K562 (cell line): ENCODE measurements at regions not wholly inside any gene's neighbourhood (a gene's known extent, or its start where the extent isn't known, plus 50 kb on each side); places are given as distances from the start of the nearest gene placed in this dataset.
"Not testable (repeated sequence)": the region's sequence is repeated elsewhere in the genome, so short reads cannot be mapped to it uniquely, and the experiment has no call there.

ENCODE experiments used
- ATAC-seq: fragments of 200-7000 bp; cut with Tn5 transposase; 3 replicates; pipeline ENCODE4 v1.9.1; 2020; ENCODE audit warnings: moderate library complexity
- BruUV-seq: library from RNA; stranded (reverse); fragments of 400-500 nt; replicated peaks from 2 replicates; lab custom pipeline; 2021; lab: Mats Ljungman, UMichigan
- CTCF ChIA-PET: fragments of 300-600 bp; formaldehyde crosslinking; extraction: SDS; loops from one replicate; lab custom pipeline; 2021; ENCODE audit warnings: low intra/inter-chr PET ratio; lab: Yijun Ruan, JAX
- POLR2A ChIA-PET: fragments of 300-600, 350-650 bp; sonication (Branson Sonifier 250); formaldehyde crosslinking; extraction: SDS; loops from one replicate; lab custom pipeline; 2021; ENCODE audit warnings: antibody characterized with exemption, inconsistent platforms; lab: Yijun Ruan, JAX
- DNase-seq, 4 experiments: peaks; one replicate each; pipeline versions ENCODE4 v3.0.0 to v3.0.0-alpha.2; 2011 to 2018; ENCODE audit warnings: low spot score in 3 of 4, mixed read lengths in 3 of 4; ENCODE audit errors: extremely low read depth in 1 of 4
- FAIRE-seq: peaks from 2 replicates; lab custom pipeline; 2011; peaks lifted over from hg19 to GRCh38; lab: Jason Lieb, UNC
- H2AFZ ChIP-seq: 2 replicates; pipeline ENCODE4 v1.6.0; 2011; ENCODE audit warnings: low read depth, low read length, control low read depth, inconsistent platforms
- H3K27ac ChIP-seq: fragments of 200-600 bp; 3 replicates; pipeline ENCODE4 v1.8.0; 2011; ENCODE audit warnings: low read depth, mild to moderate bottlenecking, control low read depth, inconsistent platforms, low read length, moderate library complexity, mixed read lengths; ENCODE audit errors: extremely low read depth
- H3K27me3 ChIP-seq, 2 experiments: fragments of 300-600 bp in 1 of 2; 2 replicates in 1 of 2; 3 replicates in 1 of 2; pipeline versions ENCODE4 v1.6.0 to v1.8.0; 2011; ENCODE audit warnings: inconsistent platforms in 2 of 2, low read length in 2 of 2, mild to moderate bottlenecking in 1 of 2, mixed read lengths in 1 of 2, moderate library complexity in 1 of 2; ENCODE audit not compliant: control insufficient read depth in 2 of 2, insufficient read depth in 2 of 2
- H3K36me3 ChIP-seq: fragments of 300-600 bp; 3 replicates; pipeline ENCODE4 v1.8.0; 2011; ENCODE audit warnings: mild to moderate bottlenecking, low read length, inconsistent platforms; ENCODE audit not compliant: control insufficient read depth, insufficient read depth
- H3K4me1 ChIP-seq, 2 experiments: fragments of 200-600 bp in 1 of 2; replicated peaks in 1 of 2; 2 replicates in 1 of 2; 3 replicates in 1 of 2; pipeline versions ENCODE4 v1.5.1 to v1.8.0; 2011; ENCODE audit warnings: inconsistent platforms in 2 of 2, low read length in 2 of 2, mild to moderate bottlenecking in 1 of 2, mixed read lengths in 1 of 2, moderate library complexity in 1 of 2; ENCODE audit not compliant: control insufficient read depth in 2 of 2, insufficient read depth in 2 of 2
- H3K4me2 ChIP-seq: 2 replicates; pipeline ENCODE4 v1.6.1; 2011; ENCODE audit warnings: low read length, control low read depth, inconsistent platforms, mixed read lengths; ENCODE audit not compliant: insufficient read depth
- H3K4me3 ChIP-seq: fragments of 200-600 bp; sonication (generic), shearing (Covaris generic); 2 replicates; pipeline ENCODE4 v1.5.1; 2016; ENCODE audit warnings: control low read depth, inconsistent platforms
- H3K79me2 ChIP-seq: fragments of 200-600 bp; 3 replicates; pipeline ENCODE4 v1.8.0; 2011; ENCODE audit warnings: low read length, inconsistent platforms; ENCODE audit not compliant: control insufficient read depth, insufficient read depth
- H3K9ac ChIP-seq, 2 experiments: 2 replicates each; pipeline versions ENCODE4 v1.6.0 to v1.6.1; 2011; ENCODE audit warnings: low read depth in 2 of 2, low read length in 2 of 2, control low read depth in 1 of 2, inconsistent platforms in 1 of 2, mild to moderate bottlenecking in 1 of 2, mixed read lengths in 1 of 2; ENCODE audit not compliant: insufficient read depth in 1 of 2
- H3K9me1 ChIP-seq: one replicate; pipeline ENCODE4 v1.6.0; 2011; ENCODE audit warnings: inconsistent platforms, mild to moderate bottlenecking, low read length, moderate library complexity; ENCODE audit not compliant: control insufficient read depth, insufficient read depth
- H3K9me3 ChIP-seq: replicated peaks from 2 replicates; pipeline ENCODE4 v1.5.1; 2011; ENCODE audit warnings: low read depth, low read length, inconsistent platforms; ENCODE audit not compliant: control insufficient read depth, insufficient read depth
- H4K20me1 ChIP-seq: replicated peaks from 2 replicates; pipeline ENCODE4 v1.6.1; 2011; ENCODE audit warnings: low read length, inconsistent platforms, mixed read lengths; ENCODE audit not compliant: control insufficient read depth, insufficient read depth
- PHB ChIP-seq: fragments of 250-450 bp; sonication (Bioruptor Pico); IDR thresholded peaks from 2 replicates; pipeline ENCODE4 v1.5.0; 2021
- SREBF1 ChIP-seq: fragments of 150-350 bp; IDR thresholded peaks from 2 replicates; pipeline ENCODE4 v1.6.1; 2014; ENCODE audit warnings: antibody characterized with exemption, low read depth, low read length, borderline replicate concordance
- WGBS: fragments of 100-300 bp; shearing (Covaris generic); methylation state at CpG from one replicate; pipeline ENCODE4 v1.1.6; 2016; ENCODE audit warnings: low coverage, mixed read lengths; ENCODE audit not compliant: insufficient coverage; ENCODE audit errors: missing lambda C conversion rate; 5-methylcytosine and 5-hydroxymethylcytosine counted together
- in situ Hi-C: fragments of 300-500 bp; cut with MboI; formaldehyde crosslinking; loops from 4 replicates; pipeline ENCODE4 v1.15.0; 2018; ENCODE audit warnings: inconsistent platforms, mixed read lengths
- intact Hi-C: fragments of 100-400 bp; cut with micrococcal nuclease; formaldehyde crosslinking; loops from 2 replicates; pipeline ENCODE4 v1.14.2; 2022

GRCh38 chr12:78293059-78293686 is 462.5 kb downstream of the NAV3 start:
- no peak overlapping the region for H3K27ac ChIP-seq
- no peaks in the 10 kb centered on the region for H3K9me3 ChIP-seq
- FAIRE-seq (no peak), ATAC-seq (no peak), DNase-seq (no peak)
- no peaks in the 10 kb centered on the region for H3K4me1 ChIP-seq
- ChIA-PET CTCF (no interaction called here), POLR2A (no interaction called here)
- H3K9ac ChIP-seq: no peak overlapping the region
- TF ChIP-seq SREBF1 (no peak), PHB (no peak)
- H3K4me3 ChIP-seq: no peak overlapping the region
- intact Hi-C loops: no loop called here
- WGBS: 0% methylated on average over 1 of the region's 1 CpG
- BruUV-seq: no TSS peak
- no peaks in the 10 kb centered on the region for H3K9me1 ChIP-seq
- no peaks in the 10 kb centered on the region for H3K79me2 ChIP-seq
- H2AFZ ChIP-seq: no peak overlapping the region
- H3K27me3 ChIP-seq: no peaks in the 10 kb centered on the region
- no peak overlapping the region for H3K4me2 ChIP-seq
- in situ Hi-C loops: no loop called here
- no peaks in the 10 kb centered on the region for H3K36me3 ChIP-seq
- H4K20me1 ChIP-seq: no peaks in the 10 kb centered on the region

DNA sequence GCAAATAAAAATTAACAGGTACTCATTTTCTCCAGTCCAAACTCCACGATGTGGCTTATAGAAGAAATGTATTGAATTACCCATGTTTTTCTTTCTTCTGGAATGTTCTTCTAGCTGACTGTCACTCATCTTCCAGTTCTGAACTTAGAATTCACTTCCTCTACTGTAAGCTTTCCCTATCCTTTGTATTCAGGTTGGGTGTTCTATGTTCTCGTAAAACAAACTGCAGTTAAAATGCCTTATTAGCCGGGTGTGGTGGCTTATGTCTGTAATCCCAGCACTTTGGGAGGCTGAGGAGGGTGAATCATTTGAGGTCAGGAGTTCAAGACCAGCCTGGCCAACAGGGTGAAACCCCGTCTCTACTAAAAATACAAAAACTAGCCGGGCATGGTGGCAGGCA is 470.6 kb downstream of the NAV3 start:
- ATAC-seq, intact Hi-C loops, H3K79me2 ChIP-seq, H3K4me2 ChIP-seq, CTCF ChIA-PET, H3K27ac ChIP-seq, H3K4me3 ChIP-seq, DNase-seq, H3K4me1 ChIP-seq, H3K27me3 ChIP-seq, FAIRE-seq, H3K9ac ChIP-seq, H3K9me3 ChIP-seq, H3K36me3 ChIP-seq, H4K20me1 ChIP-seq, POLR2A ChIA-PET, H2AFZ ChIP-seq, in situ Hi-C loops, BruUV-seq, H3K9me1 ChIP-seq: not testable (repeated sequence)
- 2% methylated on average over 5 of the region's 5 CpGs for WGBS
